Fibroblast of lung (primary cell): ENCODE measurements at regions not wholly inside any gene's neighbourhood (a gene's known extent, or its start where the extent isn't known, plus 50 kb on each side); places are given as distances from the start of the nearest gene placed in this dataset.

Experiments used
- EZH2 ChIP-seq: IDR thresholded peaks from 2 replicates; pipeline ENCODE4 v1.5.1; 2012; ENCODE audit warnings: low read length, control low read depth, mild to moderate bottlenecking; ENCODE audit errors: missing control alignments
- TF ChIP-seq, protein P1 (sequence below), 2 donors: IDR thresholded peaks in 1 of 2; conservative IDR thresholded peaks in 1 of 2; 1 replicate in 1 of 2; 2 replicates in 1 of 2; pipeline ENCODE4 v1.5.1; 2011 to 2012; ENCODE audit warnings: low read length in 2 of 2, control low read depth in 1 of 2, inconsistent platforms in 1 of 2, low read depth in 1 of 2, mild to moderate bottlenecking in 1 of 2

DNA sequence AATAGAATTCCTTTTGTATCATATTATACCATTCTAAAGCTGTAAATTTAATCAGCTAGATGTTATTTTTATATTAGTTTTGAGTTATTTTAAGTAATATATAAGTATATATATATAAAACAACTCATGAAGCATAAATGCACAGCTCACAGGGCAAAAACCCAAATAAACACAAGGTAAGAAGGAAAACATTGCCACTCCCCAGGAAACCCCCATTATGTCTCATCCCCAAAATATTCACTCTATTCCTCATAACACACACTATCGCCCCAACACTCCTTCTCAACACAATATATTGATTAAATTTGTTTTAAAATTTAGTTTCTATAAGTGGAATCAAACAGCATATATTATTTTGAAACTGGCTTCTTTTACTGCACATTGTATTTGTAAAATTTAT lies 98.6 kb upstream of the FAM83B start:
- TF ChIP-seq, protein P1, sequence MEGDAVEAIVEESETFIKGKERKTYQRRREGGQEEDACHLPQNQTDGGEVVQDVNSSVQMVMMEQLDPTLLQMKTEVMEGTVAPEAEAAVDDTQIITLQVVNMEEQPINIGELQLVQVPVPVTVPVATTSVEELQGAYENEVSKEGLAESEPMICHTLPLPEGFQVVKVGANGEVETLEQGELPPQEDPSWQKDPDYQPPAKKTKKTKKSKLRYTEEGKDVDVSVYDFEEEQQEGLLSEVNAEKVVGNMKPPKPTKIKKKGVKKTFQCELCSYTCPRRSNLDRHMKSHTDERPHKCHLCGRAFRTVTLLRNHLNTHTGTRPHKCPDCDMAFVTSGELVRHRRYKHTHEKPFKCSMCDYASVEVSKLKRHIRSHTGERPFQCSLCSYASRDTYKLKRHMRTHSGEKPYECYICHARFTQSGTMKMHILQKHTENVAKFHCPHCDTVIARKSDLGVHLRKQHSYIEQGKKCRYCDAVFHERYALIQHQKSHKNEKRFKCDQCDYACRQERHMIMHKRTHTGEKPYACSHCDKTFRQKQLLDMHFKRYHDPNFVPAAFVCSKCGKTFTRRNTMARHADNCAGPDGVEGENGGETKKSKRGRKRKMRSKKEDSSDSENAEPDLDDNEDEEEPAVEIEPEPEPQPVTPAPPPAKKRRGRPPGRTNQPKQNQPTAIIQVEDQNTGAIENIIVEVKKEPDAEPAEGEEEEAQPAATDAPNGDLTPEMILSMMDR (conservative IDR thresholded peaks at IDR 0.05 in 1 of 2, IDR thresholded peaks at IDR 0.05 in 1 of 2; ENCODE audit: low read depth in 1 of 2, low read length in 2 of 2), result no peak
- TF ChIP-seq EZH2, result no peak
